Erythroblast (primary cell): ENCODE measurements at regions not wholly inside any gene's neighbourhood (a gene's known extent, or its start where the extent isn't known, plus 50 kb on each side); places are given as distances from the start of the nearest gene placed in this dataset.

Experiments used
- GATA1 ChIP-seq: IDR thresholded peaks from 2 replicates; pipeline ENCODE4 v1.6.1; 2011; ENCODE audit warnings: low read depth, mild to moderate bottlenecking, control low read depth, low read length, moderate library complexity
- POLR2A ChIP-seq: IDR thresholded peaks from 2 replicates; pipeline ENCODE4 v1.6.1; 2011; ENCODE audit warnings: mild to moderate bottlenecking, low read length

- no peak for TF ChIP-seq POLR2A
- no peak for TF ChIP-seq GATA1
Measured at GRCh38 chr5:53313145-53313544, 167.3 kb upstream of the FST start.
